T-helper 22 cell (primary cell): ENCODE measurements at regions not wholly inside any gene's neighbourhood (a gene's known extent, or its start where the extent isn't known, plus 50 kb on each side); places are given as distances from the start of the nearest gene placed in this dataset.

Experiments used
- DNase-seq: peaks from one replicate; pipeline ENCODE4 v3.0.0-alpha.2; 2020; ENCODE audit warnings: low read depth

DNA sequence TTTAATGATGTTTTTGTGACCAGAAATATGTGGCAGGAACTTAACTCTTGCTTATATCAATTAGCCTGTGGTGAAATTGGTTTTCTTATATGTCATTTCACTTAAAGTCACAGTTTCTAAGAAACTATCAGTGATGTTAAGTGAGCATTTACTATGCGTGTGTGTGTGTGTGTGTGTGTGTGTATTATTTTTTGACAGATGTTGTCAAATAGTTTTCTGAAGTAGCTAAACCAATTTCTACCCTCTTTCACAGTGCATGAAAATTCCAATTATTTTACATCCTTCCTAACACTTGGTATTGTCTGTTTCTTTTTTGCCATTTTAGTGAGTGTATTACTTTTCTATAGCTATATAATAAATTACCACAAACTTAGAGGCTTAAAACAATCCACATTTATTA, 122.1 kb upstream of the CAND1 start:
- DNase-seq, result no peak

DNA sequence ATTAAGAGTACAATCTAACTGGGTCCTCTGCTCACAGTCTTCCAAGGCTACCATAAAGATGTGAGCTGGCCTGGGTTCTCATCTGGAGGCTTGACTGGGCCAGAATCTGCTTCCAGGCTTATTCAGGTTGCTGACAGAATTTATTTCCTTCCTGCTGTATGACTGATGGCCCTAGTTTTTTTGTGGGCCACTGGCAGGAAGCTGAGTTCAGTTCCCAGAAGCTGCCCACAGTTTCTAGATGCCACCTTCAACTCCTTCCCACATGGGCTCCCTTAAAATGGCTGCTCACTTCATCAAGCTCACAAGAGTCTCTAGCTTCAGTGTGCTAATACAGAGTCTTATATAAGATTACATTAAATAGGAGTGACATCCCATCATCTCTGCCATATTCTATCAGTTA, 121.7 kb upstream of the CAND1 start:
- no peak for DNase-seq

GRCh38 chr12:67148265-67148664, 120.9 kb upstream of the CAND1 start:
- no peak for DNase-seq

- DNase-seq, result no peak
These were observed 117.3 kb upstream of the CAND1 start for GRCh38 chr12:67151886-67152285.

DNA sequence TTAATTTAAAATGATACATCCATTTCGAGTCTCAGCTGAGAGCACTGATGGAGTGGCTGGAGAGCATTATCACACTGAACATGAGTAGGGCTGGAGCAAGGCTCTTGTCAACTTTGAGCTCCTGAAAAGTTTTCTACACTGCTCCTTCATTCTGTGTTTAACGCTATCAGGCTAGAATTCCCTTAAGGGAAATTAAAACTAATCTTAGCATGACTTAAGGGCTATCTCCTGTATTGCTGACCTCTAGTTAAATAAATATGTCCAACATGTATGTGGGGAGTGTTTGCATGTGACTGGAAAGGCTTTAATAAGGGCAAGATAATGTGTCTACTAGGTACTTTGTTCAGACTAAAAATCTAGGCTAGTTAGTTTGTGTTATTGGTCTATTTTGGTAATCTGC, 116.7 kb upstream of the CAND1 start:
- no peak for DNase-seq

DNA sequence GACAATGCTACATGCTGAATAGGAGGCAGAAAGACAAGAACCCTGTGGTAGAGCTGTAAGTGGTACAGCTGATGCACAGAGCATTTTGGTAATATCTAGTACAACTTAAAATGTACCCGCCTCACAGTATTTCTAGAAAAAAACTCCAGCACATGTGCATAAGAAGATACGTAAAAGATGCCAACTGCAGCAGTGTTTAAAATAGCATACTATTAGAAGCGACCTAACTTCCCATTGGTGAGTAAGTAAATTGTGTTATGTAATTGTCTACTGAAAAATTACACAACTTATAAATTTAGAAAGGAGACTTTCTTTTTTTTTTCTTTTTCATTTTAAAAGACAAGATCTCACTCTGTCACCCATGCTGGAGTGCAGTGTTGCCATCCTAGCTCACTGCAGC, 114.3 kb upstream of the CAND1 start:
- no peak for DNase-seq

- DNase-seq, result no peak
These were observed 113.3 kb upstream of the CAND1 start for GRCh38 chr12:67155863-67156262.

GRCh38 chr12:67161322-67161918, 107.7 kb upstream of the CAND1 start:
- DNase-seq, result no peak

DNA sequence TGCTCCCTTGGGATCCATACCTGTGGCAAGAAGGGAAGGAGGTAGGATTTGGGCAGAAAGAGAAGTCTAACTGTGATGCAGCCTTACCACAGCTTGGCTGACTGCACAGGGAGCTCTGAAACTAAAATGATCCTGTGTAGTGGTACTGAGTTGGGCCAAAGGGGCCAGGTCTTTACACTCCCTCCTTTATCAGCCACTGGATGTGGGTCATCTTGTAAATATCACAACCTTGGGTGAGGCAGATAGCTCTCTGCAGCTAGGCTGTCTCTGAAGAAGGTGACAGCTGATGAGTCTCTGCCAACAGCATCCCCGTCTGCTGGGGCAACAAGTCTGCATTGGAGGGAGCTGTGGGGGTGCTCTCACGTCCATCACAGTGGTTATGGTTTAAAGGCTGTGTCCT, 95.9 kb upstream of the CAND1 start:
- DNase-seq, result no peak

GRCh38 chr12:67182551-67182950, 86.6 kb upstream of the CAND1 start:
- DNase-seq, result no peak

DNA sequence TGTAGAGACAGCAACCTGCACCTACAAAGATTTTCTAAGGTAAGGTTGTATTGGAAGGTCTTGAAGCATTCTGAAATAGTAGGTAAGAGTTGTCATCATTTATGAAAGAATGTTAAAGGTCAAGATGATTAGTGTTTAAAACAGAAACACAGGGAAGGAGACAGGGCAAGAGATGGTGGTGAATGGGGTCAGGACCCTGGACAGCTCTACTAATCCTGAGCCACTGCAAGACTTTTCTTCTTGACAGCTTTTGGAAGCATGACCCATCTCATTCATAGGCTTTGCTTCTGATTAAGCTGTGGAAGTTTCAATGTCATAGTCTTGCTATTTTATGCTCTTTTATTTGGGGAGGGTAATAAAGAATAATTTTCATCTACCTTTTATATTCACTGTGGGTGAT, 75.5 kb upstream of the CAND1 start:
- no peak for DNase-seq

DNA sequence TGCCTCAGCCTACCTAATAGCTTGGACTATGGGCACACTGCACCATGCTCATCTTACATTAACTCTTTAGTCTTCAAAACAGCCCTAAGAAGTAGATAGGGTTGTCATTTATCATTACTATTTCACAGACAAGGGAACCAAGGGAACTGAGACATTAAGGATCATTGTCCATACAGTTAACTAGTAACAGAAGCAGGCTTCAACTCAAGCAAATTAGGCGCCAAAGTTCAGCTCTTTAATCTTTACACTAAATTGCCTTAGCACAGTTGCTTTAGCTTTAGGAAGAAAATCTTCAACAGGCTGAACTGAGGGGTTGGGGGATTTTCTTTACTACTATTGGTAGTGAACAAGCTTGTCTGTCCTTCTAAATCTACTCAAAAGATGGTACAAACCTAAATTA, 68.8 kb upstream of the CAND1 start:
- DNase-seq, result no peak

DNA sequence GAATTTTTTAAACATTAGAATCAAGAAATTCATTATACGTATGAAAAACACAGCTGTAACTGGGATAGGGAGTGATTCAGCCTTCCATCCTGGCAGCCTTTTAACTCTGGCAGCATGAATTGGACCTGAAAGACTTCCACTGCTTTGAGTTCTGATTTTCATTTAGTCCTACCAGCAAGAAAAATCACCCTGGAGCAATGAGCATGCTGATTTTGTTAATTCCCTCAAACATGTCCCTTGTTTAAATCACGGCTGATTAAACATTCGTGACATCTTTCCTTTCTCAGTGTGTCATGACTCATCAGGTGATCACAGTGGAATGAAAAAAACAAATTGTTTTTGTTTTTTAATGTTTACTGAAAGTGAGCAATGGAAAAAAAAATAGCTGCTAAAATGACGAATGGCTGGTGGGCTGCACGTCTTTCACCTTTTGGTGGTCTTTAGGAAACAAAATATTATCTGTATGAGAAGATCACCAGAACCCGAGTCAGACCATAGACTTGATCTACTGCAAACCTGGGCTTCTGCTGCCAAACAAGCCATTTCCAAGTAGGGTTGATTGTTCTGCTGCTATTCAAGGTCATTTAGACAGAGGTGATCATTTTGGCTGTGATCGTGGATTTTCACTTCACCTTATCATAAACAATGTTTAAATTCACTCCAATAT, 67.0 kb upstream of the CAND1 start:
- DNase-seq, result no peak

DNA sequence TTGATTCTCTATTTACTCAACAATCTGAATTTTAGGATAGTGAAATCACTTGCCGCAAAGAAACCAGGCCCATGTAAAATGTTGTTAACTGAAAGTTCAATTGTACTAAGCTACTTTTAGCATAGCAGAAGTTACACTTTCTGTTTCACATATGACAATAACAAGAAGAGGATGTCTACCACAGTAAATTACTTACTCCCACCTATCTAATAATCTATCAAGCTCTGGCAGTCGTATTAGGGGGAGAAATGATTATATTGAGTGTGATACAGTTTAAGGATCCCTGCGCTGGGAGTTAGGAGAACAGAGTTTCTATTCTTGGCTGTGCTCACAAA, 66.5 kb upstream of the CAND1 start:
- no peak for DNase-seq

- no peak for DNase-seq
These were observed 60.7 kb upstream of the CAND1 start for GRCh38 chr12:67208281-67209067.

DNA sequence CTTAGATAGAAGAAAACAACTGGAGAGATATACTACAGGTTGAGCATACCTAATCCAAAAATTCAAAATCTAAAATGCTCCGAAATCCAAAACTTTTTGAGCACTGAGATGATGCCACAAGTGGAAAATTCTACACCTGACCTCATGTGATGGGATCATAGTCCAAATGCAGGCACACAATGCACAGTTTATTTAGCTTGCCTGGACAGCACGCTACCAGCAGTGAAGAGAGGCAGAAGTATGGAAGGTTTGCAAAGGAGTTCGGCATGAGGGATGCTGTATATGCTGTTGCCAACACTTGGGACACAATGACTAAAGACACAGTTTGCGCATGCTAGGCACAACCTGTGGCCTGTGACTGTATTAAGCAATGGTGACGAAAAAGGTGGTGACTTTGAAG, 58.1 kb upstream of the CAND1 start:
- no peak for DNase-seq

GRCh38 chr12:67211494-67211893, 57.7 kb upstream of the CAND1 start:
- no peak for DNase-seq

GRCh38 chr12:67217647-67218046, 51.5 kb upstream of the CAND1 start:
- DNase-seq, result no peak
